Sciatic nerve (tissue), 2 donors: ENCODE measurements at regions not wholly inside any gene's neighbourhood (a gene's known extent, or its start where the extent isn't known, plus 50 kb on each side); places are given as distances from the start of the nearest gene placed in this dataset.
A peak's percentile ranks its signal among the peaks of the same experiment; 100 is the strongest.
"Not testable (repeated sequence)": the region's sequence is repeated elsewhere in the genome, so short reads cannot be mapped to it uniquely, and the experiment has no call there.

Experiments
- ATAC-seq: fragments of 200-7000 bp; cut with Tn5 transposase; one replicate; pipeline ENCODE4 v1.9.1; 2020; ENCODE audit warnings: mild to moderate bottlenecking, moderate library complexity
- DNase-seq: peaks from one replicate; pipeline ENCODE4 v3.0.0-alpha.2; 2020; ENCODE audit warnings: low spot score
- intact Hi-C: fragments of 100-400 bp; cut with DNase I; formaldehyde crosslinking; loops from one replicate; pipeline ENCODE4 v1.14.2; 2022
- donor health status: DM: no; HTN: no; CAD: no.
- donor health status: DM: no; HTN: no; CAD: no.

DNA sequence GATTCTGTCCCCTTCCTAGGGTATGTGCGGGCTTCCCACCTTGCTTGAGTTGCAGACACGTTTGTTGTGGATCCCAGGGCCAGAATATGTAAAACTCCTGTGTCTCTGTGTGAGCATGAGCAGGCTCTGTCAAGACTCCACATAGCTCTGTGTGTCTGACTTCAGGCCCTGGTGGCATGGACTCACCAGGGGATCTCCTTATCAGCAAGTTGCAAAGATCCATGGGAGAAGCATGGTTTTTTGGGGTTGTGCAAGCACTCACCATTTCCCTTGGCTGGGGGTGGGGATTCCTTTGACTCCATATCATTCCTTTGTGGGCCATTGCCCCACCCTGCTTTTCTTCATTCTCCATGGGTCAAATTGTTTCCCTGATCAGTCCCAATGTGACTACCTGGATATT, 205.6 kb downstream of the TUSC1 start:
- intact Hi-C loops: no loop called here
- DNase-seq (peak; percentile 26), ATAC-seq (no peak)

DNA sequence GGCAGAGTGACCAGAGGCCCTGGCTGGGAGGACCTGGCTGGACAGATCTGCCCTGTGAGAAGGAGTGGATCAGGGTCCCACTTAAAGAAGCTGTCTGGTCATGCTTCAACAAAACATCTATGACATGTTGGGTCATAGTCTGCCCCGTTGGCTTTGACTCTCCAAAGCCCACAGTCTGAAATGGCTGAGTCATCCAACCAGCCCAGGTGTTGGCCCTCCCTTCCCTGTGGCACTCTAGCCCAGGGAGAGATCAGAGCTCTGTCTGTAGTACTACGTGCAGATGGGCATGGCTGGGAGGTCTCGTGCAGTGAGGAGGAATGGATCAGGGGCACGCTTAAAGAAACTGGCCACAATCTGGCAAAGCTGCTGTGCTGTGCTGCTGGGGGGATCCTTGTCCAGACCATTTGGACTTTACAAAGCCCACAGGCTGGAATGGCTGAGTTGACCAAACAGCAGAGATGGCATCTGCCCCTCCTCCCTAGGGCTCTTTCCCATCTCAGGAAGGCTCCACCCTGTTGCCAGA, 206.1 kb downstream of the TUSC1 start:
- DNase-seq (no peak), ATAC-seq (peak; percentile 10)
- intact Hi-C loops: no loop called here

DNA sequence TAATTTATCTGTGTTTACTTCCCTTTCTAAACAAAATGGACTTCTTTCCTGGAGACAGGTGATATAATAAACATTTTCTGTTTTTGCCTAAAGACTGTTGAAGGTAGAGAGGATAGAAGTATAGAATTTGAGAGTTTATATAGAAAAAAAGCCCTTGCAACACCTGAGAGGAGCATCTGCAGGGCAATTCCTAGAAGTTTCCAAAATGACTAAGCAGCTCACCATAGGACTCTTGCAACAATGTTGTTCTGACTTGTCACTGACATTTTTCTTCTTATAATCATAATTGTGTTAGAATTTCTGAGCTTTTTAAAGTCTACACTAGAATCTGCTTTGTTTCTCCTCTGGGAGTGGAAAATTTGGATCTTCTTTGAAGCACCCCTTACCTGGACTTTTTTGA, 216.8 kb downstream of the TUSC1 start:
- no peak for DNase-seq
- intact Hi-C loops: no loop called here

DNA sequence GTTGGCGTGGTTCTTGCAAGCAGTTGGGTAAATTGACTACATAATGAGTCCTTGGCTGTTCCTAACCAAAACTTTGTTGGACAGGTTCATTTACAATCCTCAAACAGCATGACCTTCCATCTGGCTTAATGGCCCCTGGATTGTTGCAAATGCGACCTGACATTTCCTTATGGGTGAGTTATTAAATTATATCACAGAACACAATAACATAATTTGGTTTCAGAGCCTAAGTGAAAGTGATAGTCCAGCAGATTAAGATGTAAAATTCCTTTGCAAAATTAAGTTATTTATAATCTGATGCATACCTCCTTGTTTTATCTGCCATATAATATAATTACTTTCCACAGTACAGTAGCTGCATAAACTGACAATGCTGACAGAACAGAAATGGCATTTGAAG, 224.4 kb downstream of the TUSC1 start:
- ATAC-seq (no peak), DNase-seq (no peak)
- intact Hi-C loops: no loop called here

More for the DNA sequence above, 216.8 kb downstream of the TUSC1 start:
- ATAC-seq: no peak

DNA sequence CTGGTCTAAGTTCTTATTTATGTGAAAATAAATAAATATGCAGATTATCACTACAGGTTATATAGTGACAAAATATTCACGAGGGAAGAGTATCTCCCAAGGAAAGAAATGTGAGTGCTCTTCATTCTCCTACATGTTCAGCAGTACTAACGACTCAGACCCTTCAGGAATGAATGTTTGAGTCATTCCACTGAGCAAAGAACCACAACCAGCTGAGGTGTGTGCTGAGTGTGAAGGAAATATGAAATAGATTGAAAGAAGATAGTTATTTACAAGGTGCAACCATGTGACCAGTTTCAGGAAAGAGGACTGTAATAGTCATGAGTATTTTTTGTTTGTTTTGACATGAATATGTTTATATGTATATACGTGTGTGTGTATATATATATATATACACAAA, 228.7 kb downstream of the TUSC1 start:
- DNase-seq (no peak), ATAC-seq (no peak)
- intact Hi-C loops: no loop called here

DNA sequence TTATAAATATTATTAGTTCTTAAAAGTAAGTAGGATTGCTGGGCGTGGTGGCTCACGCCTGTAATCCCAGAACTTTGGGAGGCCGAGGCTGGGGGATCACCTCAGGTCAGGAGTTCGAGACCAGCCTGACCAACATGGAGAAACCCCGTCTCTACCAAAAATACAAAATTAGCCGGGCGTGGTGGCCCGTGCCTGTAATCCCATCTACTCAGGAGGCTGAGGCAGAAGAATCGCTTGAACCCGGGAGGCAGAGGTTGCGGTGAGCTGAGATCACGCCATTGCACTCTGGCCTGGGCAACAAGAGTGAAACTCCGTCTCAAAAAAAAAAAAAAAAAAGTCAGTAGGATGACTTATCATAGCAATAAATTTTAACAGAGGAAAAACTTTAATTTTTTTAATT, 232.5 kb downstream of the TUSC1 start:
- DNase-seq, ATAC-seq, intact Hi-C loops: not testable (repeated sequence)

DNA sequence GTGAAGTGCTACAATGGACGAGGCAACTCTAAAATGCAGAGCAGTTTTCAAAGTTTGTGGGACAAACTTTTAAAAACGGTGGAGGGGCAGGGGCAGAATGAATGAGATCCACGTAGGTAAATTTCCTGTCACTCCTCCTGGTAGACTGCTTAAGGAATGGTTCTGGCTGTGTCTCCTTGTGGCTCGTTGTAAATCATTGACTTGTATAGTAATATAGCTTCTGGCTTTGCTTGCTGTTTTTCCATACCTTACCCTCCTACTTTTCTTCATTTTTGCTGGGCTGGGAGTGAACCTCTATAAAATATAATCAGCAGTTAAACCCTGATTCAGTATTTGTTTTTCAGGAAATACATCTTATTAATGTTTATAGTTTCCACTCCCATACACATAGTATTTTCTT, 235.7 kb downstream of the TUSC1 start:
- DNase-seq: no peak
- intact Hi-C loops: no loop called here
- ATAC-seq: no peak

DNA sequence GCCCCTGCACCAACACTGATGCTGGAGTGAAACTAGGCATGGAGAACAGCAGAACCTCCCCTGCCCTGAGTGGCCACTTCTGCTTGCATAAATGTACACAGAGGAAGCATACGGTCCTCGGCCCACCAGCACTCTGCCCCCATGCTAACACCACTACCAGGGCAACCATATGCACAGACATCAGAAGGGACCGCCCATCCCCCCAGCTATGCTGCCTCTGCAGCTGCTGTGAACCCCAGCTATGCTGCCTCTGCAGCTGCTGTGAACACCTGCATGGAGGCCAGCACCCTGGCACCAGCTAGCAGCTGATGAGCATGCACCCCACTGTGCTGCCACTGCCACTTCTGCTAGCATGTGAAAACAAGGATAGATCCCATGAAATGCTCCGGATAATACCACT, 250.3 kb downstream of the TUSC1 start:
- DNase-seq: no peak
- ATAC-seq: no peak
- intact Hi-C loops: no loop called here

DNA sequence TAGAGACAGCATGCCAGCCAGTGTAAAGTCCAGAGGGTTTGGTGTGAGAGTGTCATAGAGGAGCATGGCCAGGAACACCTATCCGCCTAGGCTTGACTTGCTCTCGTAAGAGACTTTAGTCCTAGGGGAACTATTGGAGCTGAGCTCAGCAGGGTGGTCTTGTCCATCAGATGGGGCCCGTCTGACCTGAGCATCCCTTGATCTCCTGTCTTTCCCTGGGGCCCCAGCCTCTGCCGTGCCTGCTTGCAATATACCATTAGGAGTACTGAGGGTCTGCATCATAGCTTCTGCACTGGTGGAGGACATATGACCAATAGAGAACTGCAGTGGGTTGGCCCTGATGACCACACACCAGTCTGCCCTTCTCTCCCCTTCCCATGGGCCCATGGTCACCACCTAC, 251.0 kb downstream of the TUSC1 start:
- intact Hi-C loops: no loop called here
- DNase-seq (no peak), ATAC-seq (no peak)

DNA sequence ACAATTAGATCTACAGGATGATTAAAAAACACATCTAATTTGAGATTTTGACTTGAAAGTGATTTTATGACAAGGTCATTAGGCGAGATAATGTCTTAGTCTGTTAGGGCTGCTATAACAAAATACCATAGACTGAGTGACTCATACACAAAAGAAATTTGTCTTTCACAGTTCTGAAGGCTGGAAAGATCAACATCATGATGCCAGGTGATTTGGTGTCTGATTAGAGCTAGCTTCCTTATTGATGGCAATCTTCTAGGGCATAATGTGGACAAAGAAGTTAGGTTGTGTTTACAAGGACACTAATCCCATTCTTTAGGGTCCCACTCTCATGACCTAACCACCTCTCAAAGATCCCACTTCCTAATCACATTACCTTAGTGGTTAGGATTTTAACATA, 256.7 kb downstream of the TUSC1 start:
- no peak for DNase-seq
- intact Hi-C loops: no loop called here
- ATAC-seq: no peak

DNA sequence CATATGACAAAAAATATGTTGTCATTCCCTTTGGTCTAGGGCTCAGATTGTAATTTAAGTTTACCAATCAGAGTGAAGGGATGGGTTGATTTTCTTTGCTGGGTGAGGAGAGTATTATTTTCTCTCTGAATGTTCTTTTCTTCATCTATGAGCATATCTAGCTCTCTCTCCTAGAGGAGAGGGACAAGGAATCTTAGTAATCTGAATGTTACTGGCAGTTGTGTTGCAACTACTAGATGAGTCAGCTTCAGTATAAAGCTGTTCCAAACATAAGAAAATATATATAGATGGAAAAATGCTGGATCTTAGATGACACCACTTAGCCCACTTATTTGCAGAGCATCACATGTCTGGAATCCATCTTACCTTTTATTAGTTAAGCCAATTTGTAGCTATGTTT, 259.3 kb downstream of the TUSC1 start:
- intact Hi-C loops: no loop called here
- ATAC-seq (no peak), DNase-seq (no peak)

DNA sequence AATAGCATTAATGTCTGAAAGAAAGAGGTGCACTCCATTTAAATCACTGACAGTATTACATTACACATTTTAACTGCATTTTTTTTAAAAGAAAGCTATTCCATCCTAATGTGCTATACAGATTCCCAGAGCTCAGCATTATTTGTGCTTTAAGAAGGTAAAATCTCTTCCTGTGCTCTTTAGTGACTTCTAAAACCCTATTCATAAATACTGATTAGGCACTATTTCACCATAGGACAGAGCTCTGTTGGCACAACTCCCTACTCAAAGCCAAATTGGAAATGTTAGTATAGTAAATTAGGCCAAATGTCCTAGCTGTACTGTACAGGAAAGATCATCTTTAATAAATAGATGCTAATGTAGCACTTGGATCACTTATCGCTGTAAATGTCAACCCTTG, 262.5 kb downstream of the TUSC1 start:
- intact Hi-C loops: no loop called here
- ATAC-seq (no peak), DNase-seq (no peak)

DNA sequence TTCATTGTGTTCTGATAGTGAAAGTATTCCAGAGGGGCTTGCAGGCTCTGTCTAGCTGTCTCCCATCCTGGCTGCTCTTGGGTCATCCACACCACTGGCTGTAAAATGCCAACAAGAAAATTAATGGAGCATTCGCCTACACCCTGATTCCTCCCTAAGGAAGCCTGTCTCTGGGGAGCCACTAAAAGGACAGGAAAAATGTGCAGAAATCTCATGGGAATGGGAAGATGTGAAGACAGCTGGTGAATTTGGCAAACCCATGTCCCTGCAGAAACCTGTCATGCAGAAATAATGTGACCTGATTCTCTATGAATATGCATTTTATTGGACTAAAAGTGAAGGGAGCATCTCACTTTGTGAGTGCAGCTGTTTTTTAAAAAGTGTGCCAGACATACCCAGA, 265.6 kb downstream of the TUSC1 start:
- DNase-seq (no peak), ATAC-seq (no peak)
- intact Hi-C loops: no loop called here

DNA sequence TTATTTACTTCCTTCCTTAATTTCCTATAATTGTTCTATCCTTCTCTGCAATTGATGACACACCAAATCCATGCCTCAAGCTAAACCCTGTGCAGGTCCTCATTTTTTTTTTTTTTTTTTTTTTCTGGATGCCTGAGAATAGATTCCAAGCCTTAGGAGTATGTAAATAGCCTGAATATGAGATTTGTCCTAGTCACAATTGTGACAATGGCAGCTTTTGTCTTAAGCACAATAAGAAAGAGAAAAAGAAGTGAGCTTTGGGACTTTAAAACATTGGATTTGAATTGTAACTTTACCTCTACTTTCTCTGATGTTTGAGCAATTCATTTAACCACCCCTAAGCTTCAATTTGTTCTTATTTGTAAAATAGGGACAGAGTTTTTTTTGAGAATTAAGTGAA, 280.5 kb downstream of the TUSC1 start:
- ATAC-seq (no peak), DNase-seq (no peak)
- intact Hi-C loops: no loop called here

DNA sequence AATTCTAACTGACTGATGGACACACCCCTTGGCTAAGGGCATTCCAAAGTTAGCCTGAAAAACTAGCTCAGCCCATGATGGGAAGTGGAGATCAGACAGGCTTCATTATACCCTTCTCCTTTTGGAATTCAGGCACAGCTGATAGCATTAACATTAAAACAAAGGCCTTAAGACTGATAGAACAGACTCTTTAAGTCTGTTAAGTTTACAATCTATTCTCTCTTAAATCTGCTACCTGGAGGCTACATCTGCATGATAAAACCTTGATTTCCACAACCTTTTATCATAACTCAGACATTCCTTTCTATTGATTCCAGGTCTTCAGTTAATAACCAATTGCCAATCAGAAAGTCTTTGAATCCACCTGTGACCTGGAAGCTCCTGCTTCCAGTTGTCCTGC, 281.4 kb downstream of the TUSC1 start:
- intact Hi-C loops: no loop called here
- DNase-seq (no peak), ATAC-seq (no peak)

DNA sequence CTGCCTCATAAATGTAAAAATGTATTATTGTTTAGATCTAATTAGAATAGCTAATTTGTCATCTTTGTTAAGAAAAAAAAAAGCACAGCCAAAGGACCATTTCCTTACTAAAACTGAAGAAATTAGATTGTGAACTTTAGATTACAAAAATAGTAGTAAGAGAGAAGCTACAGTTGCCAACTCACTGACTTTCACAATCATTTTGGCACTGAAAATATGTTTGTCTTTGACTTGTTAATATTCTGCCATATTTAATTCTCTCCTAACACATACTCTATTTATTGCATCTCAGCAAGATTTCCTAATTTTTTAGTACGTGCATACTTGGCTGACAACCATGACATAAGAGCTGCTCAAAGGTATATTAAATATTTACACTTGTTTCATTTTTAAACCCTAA, 297.1 kb downstream of the TUSC1 start:
- DNase-seq (no peak), ATAC-seq (no peak)
- intact Hi-C loops: no loop called here

DNA sequence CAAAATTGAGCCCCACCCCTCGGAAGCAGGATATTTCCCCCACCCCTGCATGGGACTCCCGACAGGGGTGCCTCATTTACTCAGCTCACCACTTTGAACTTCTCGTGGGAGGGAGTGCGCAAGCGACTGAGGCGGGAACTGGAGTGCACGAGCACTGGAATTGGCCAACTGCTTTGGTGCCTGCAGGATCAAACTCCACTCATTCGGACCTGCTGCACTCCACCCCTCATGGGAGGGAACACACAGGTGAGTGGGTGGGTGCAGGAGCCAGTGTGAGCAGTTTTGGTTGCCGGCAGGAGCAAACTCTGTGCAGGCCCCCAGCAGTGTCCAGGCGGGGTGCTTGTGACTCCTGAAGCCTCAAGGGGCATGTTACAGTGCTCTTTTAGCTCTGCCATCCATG, 301.2 kb downstream of the TUSC1 start:
- no peak for DNase-seq
- no peak for ATAC-seq
- intact Hi-C loops: no loop called here

DNA sequence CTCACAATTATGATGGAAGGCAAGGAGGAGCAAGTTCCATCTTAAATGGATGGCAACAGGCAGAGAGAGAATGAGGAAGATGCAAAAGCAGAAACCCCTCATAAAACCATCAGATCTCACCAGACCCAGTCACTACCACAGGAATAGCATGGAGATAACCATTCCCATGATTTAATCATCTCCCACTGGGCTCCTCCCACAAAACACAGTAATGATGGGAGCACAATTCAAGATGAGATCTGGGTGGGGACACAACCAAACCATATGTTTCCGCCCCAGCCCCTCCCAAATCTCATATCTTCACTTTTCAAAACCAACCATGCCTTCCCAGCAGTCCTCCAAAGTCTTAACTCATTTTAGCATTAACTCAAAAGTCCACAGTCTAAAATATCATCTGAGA, 304.0 kb downstream of the TUSC1 start:
- ATAC-seq (no peak), DNase-seq (no peak)
- intact Hi-C loops: no loop called here

DNA sequence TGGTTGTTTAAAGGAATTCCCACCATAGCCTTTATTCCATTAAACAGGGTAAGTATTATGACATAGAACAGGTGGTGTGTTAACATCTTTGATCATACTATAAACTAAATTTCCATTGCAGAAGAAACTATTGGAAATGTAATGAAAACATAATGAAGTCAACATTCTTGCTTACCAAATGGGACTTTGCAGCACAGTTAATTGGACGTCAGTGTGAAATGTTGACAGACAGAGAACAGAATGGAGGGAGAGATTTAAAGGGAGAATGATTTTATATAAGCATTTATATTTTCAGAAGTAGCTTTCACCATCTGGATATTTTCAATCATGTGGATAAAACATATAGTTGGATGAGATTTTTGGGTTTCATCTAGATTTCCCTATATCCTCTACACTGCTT, 311.3 kb downstream of the TUSC1 start:
- intact Hi-C loops: no loop called here
- DNase-seq (no peak), ATAC-seq (no peak)

DNA sequence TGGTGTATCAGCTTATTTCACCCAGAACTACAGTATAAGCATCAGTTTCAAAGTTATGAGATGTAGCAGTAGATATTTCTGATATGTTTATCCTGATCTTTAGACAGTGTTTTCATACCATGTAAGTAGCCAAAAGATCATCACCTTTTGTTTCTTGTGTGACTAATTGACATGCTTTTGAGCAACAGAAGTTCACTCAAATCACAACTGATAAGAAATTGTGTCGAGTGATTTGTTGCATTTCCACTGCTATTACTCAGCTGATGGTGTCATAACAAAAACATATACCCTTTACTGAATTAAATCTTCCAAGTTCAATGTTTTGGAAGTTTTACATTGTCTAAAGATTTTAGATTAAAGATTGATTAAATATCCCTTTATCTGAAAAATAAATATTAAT, 324.5 kb downstream of the TUSC1 start:
- DNase-seq (no peak), ATAC-seq (no peak)
- intact Hi-C loops: no loop called here

DNA sequence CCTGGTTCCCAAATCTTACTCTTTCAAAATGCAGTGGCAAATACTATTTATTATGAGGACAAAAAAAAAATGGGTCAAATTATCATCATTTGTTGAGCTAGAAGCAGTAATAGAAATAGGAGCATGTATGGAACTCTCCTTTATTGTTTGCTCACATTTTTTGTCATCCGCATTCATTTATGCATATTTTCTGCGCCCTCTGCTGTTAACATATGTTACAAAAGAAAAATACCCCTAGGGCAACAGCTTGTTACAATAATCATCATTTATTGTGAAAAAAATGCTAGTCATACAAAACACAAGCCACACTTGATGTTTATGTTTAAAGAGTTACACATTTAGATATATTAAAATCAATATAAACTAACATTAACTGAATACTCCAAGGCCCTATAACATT, 328.2 kb downstream of the TUSC1 start:
- DNase-seq (no peak), ATAC-seq (no peak)
- intact Hi-C loops: no loop called here

DNA sequence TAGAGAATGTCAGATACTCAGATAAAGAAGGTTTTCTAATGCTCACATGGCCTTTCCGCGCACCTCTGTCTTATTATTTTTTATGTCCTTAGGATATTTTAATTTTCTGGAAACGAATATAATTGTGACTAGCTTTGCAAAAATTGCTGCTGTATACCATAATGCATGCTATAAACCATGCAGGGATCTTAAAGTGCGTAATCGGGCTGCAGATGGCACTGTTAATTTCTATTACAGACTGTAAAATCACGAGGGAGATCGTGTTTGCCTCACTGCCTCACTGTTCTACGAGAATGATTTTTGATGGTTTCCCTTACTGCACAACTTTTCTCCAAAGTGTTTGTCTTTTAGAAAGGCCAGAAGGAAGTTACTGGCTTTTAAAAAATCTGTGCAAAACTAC, 356.1 kb downstream of the TUSC1 start:
- ATAC-seq: no peak
- no peak for DNase-seq
- intact Hi-C loops: no loop called here
